SU-DHL-6 (cell line): ENCODE measurements at regions not wholly inside any gene's neighbourhood (a gene's known extent, or its start where the extent isn't known, plus 50 kb on each side); places are given as distances from the start of the nearest gene placed in this dataset.

Source experiments
- H2AFZ ChIP-seq: fragments of 200-600 bp; sonication (generic); 2 replicates; pipeline ENCODE4 v1.6.1; 2014; ENCODE audit warnings: low read depth, mild to moderate bottlenecking, moderate library complexity, mixed read lengths, antibody characterized with exemption, low read length; ENCODE audit not compliant: severe bottlenecking
- H3F3A ChIP-seq: fragments of 200-600 bp; shearing (Covaris generic); 2 replicates; pipeline ENCODE4 v1.6.0; 2016; ENCODE audit warnings: antibody characterized with exemption, mild to moderate bottlenecking; ENCODE audit not compliant: insufficient read depth
- H3K27ac ChIP-seq: fragments of 200-600 bp; sonication (generic); 2 replicates; pipeline ENCODE4 v1.5.1; 2016; ENCODE audit warnings: low read depth, mild to moderate bottlenecking, low read length, moderate library complexity, mixed read lengths
- H3K27me3 ChIP-seq: fragments of 200-600 bp; sonication (generic), shearing (Covaris generic); 2 replicates; pipeline ENCODE4 v1.6.0; 2014; ENCODE audit warnings: mild to moderate bottlenecking, low read length
- H3K36me3 ChIP-seq: fragments of 200-600 bp; sonication (generic); 2 replicates; pipeline ENCODE4 v1.6.1; 2014; ENCODE audit warnings: mild to moderate bottlenecking, low read length, mixed read lengths
- H3K4me2 ChIP-seq: fragments of 300-600, 200-600 bp; shearing (Covaris generic), sonication (generic); 2 replicates; pipeline ENCODE4 v1.6.0; 2014; ENCODE audit warnings: low read length, low read depth, mild to moderate bottlenecking; ENCODE audit not compliant: poor library complexity, severe bottlenecking
- H3K4me3 ChIP-seq: fragments of 200-600 bp; sonication (generic); 2 replicates; pipeline ENCODE4 v1.5.1; 2014; ENCODE audit warnings: antibody characterized with exemption, low read length, mild to moderate bottlenecking, mixed read lengths; ENCODE audit not compliant: insufficient read depth, poor library complexity, severe bottlenecking
- H3K79me2 ChIP-seq: fragments of 200-600 bp; sonication (generic); 2 replicates; pipeline ENCODE4 v1.6.1; 2014; ENCODE audit warnings: mild to moderate bottlenecking, low read length, moderate library complexity; ENCODE audit not compliant: insufficient read depth
- H3K9ac ChIP-seq: fragments of 200-600 bp; sonication (generic); 2 replicates; pipeline ENCODE4 v1.7.0; 2014; ENCODE audit warnings: mild to moderate bottlenecking, low read length
- H3K9me2 ChIP-seq: fragments of 200-600 bp; sonication (generic); replicated peaks from 2 replicates; pipeline ENCODE4 v1.6.1; 2014; ENCODE audit warnings: low read length; ENCODE audit not compliant: insufficient read depth
- H3K9me3 ChIP-seq: fragments of 200-600 bp; sonication (generic); 2 replicates; pipeline ENCODE4 v1.6.1; 2014; ENCODE audit warnings: low read length, mixed read lengths; ENCODE audit not compliant: insufficient read depth
- H4K20me1 ChIP-seq: fragments of 200-600 bp; sonication (generic); 2 replicates; pipeline ENCODE4 v1.6.1; 2014; ENCODE audit warnings: low read depth, mild to moderate bottlenecking, antibody characterized with exemption, low read length, moderate library complexity, mixed read lengths
- CTCF ChIP-seq: fragments of 200-600 bp; sonication (generic); IDR thresholded peaks from one replicate; pipeline ENCODE4 v1.5.1; 2017; ENCODE audit warnings: antibody characterized with exemption, mild to moderate bottlenecking, low read length, moderate library complexity; ENCODE audit not compliant: insufficient read depth, poor library complexity, severe bottlenecking
- EZH2phosphoT487 ChIP-seq: fragments of 200-600 bp; sonication (generic), shearing (Covaris generic); conservative IDR thresholded peaks from 2 replicates; pipeline ENCODE4 v1.6.1; 2018; ENCODE audit warnings: mild to moderate bottlenecking, antibody characterized with exemption, low read length, moderate library complexity, mixed read lengths

GRCh38 chr1:221488550-221488949 lies 253.3 kb downstream of the DUSP10 start:
- Histone ChIP-seq H3K9ac (no peak overlapping the region), H3F3A (no peaks in the 10 kb centered on the region), H2AFZ (no peak overlapping the region), H3K27ac (no peak overlapping the region), H3K9me3 (no peaks in the 10 kb centered on the region), H3K27me3 (no peaks in the 10 kb centered on the region), H3K4me2 (no peak overlapping the region), H3K9me2 (no peaks in the 10 kb centered on the region), H3K79me2 (no peaks in the 10 kb centered on the region), H4K20me1 (no peaks in the 10 kb centered on the region), H3K36me3 (no peaks in the 10 kb centered on the region), H3K4me3 (no peak overlapping the region)
- TF ChIP-seq CTCF: no peak
- no peak for TF ChIP-seq EZH2phosphoT487

- no peaks in the 10 kb centered on the region for H3K9me2 ChIP-seq
- H3K27me3 ChIP-seq: no peaks in the 10 kb centered on the region
- no peaks in the 10 kb centered on the region for H4K20me1 ChIP-seq
- no peaks in the 10 kb centered on the region for H3K36me3 ChIP-seq
- no peak overlapping the region for H2AFZ ChIP-seq
- no peak overlapping the region for H3K9ac ChIP-seq
- H3K4me2 ChIP-seq: no peak overlapping the region
- no peak overlapping the region for H3K27ac ChIP-seq
- no peaks in the 10 kb centered on the region for H3K79me2 ChIP-seq
- TF ChIP-seq EZH2phosphoT487 (no peak), CTCF (no peak)
- H3K4me3 ChIP-seq: no peak overlapping the region
- H3F3A ChIP-seq: no peaks in the 10 kb centered on the region
- no peaks in the 10 kb centered on the region for H3K9me3 ChIP-seq
Measured at GRCh38 chr1:221494670-221495069, 247.2 kb downstream of the DUSP10 start.

GRCh38 chr1:221497046-221497445 lies 244.8 kb downstream of the DUSP10 start:
- no peak overlapping the region for H2AFZ ChIP-seq
- TF ChIP-seq CTCF: no peak
- TF ChIP-seq EZH2phosphoT487: no peak
- no peaks in the 10 kb centered on the region for H3K27me3 ChIP-seq
- H3K36me3 ChIP-seq: no peaks in the 10 kb centered on the region
- H3K27ac ChIP-seq: no peak overlapping the region
- H3K9me2 ChIP-seq: no peaks in the 10 kb centered on the region
- H3K4me2 ChIP-seq: no peak overlapping the region
- no peak overlapping the region for H3K9ac ChIP-seq
- no peak overlapping the region for H3K4me3 ChIP-seq
- H3K79me2 ChIP-seq: no peaks in the 10 kb centered on the region
- H4K20me1 ChIP-seq: no peaks in the 10 kb centered on the region
- no peaks in the 10 kb centered on the region for H3K9me3 ChIP-seq
- no peaks in the 10 kb centered on the region for H3F3A ChIP-seq

GRCh38 chr1:221503268-221503667 lies 238.6 kb downstream of the DUSP10 start:
- no peaks in the 10 kb centered on the region for H3K9me2 ChIP-seq
- H4K20me1 ChIP-seq: no peaks in the 10 kb centered on the region
- no peaks in the 10 kb centered on the region for H3K27me3 ChIP-seq
- no peak overlapping the region for H3K27ac ChIP-seq
- H3K36me3 ChIP-seq: 0 out of 2 replicates have a peak, but pooled peaks cover 3% of the 10 kb centered on the region
- peaks cover 8% of the 10 kb centered on the region; the same call in 1 of the 2 replicates for H3K9me3 ChIP-seq
- H3F3A ChIP-seq: no peaks in the 10 kb centered on the region
- no peak overlapping the region for H3K9ac ChIP-seq
- TF ChIP-seq CTCF (no peak), EZH2phosphoT487 (no peak)
- H3K4me2 ChIP-seq: no peak overlapping the region
- no peak overlapping the region for H2AFZ ChIP-seq
- no peak overlapping the region for H3K4me3 ChIP-seq
- no peaks in the 10 kb centered on the region for H3K79me2 ChIP-seq
